DMS 273 (cell line): ENCODE measurements at regions not wholly inside any gene's neighbourhood (a gene's known extent, or its start where the extent isn't known, plus 50 kb on each side); places are given as distances from the start of the nearest gene placed in this dataset.
A peak's percentile ranks its signal among the peaks of the same experiment; 100 is the strongest.
"Not testable (repeated sequence)": the region's sequence is repeated elsewhere in the genome, so short reads cannot be mapped to it uniquely, and the experiment has no call there.

ENCODE experiments used
- DNase-seq: peaks from one replicate; lab custom pipeline; 2025; ENCODE audit not compliant: unreplicated experiment; lab: John Stamatoyannopoulos, UW

GRCh38 chr7:113784316-113784715 is 134.5 kb downstream of the PPP1R3A start:
- peak; percentile 6 for DNase-seq

DNA sequence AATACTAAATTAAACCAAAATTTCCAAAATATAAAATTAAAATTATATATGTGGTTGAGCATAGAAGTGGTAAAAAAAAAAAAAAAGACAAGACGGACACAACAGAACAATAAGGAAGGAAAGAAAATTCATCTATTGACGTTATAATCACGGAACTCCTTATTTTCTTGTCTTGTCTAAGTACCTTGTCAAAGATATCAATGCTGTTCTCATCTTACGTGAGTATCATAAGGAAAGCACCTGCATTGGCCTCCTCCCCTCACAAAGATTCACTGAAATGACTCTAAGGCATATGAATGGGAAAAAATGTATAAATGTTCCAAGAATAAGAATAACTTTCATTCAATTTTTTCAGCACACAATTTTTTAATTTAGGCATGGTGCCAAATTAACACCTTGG is 135.4 kb downstream of the PPP1R3A start:
- no peak for DNase-seq

- DNase-seq: no peak
These were observed 143.0 kb downstream of the PPP1R3A start for GRCh38 chr7:113775804-113776203.

- no peak for DNase-seq
These were observed 143.4 kb downstream of the PPP1R3A start for GRCh38 chr7:113775401-113775800.

- peak; percentile 80 for DNase-seq
These were observed 144.5 kb downstream of the PPP1R3A start for GRCh38 chr7:113774182-113774807.

- no peak for DNase-seq
These were observed 148.6 kb downstream of the PPP1R3A start for GRCh38 chr7:113770146-113770738.

- no peak for DNase-seq
These were observed 150.4 kb downstream of the PPP1R3A start for GRCh38 chr7:113768387-113768786.

DNA sequence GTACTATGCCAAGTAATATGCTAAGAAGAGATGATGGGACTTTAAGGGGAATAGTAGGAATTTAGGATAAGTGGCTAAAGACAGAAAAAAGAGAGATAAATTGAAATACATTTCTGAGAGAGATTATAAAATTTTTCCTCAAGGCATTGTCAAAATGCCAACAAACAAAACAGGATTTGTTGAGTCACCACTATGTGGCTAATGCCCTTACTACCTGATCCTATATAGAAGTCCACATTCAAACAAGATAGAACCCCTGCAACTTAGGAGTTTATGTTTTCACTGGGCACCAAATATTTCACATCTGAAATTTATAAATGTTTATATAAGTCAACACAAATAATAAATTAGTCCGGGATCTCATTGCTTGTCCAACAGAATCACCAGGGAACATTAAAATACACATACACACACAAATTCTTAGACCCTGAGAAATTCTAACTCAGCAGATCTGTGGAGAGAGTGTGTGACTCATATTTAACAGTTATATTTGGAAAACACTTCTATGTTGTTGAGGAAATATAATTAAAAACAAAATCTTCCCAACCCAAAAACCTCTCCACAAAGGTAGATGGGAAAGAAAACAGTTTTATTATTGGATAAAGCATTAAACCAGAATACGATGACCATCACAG is 154.3 kb downstream of the PPP1R3A start:
- no peak for DNase-seq

DNA sequence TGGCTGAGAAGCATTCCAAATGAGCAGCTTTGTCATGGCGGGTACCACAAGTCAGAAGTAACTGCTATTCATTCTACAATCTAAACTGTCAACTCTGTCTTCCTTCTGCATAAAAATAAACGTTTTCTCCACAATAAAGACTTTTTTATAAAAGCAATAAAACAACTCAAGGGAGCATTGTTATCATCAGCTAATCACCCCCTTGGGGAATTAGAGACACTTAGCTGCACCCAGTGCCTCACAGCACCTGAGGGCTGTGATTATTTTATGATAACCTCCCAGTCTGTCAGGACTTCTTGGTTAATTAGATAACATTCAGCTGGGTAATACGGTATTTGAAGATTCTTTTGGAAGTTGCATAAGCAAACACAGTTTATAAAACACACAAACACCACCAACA is 155.6 kb downstream of the PPP1R3A start:
- no peak for DNase-seq

DNA sequence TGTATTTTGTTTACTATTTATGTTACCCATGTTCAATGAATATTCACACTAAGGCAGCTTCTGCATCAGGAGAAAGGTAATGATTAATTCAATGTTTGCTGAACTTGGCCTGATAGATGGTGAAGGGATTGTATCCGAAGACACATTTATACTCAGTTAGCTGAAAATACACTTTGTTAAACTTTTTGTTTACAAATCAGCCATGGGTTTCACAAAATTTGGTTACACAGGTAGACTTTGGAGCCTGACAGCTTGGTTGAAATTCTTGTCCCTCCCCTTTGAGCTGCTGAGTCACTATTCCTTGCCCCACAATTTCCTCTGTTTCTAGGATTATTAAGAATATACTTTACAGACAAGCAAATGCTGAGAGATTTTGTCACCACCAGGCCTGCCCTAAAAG is 162.6 kb downstream of the PPP1R3A start:
- DNase-seq: no peak

GRCh38 chr7:113752689-113753088 is 166.1 kb downstream of the PPP1R3A start:
- DNase-seq: no peak

DNA sequence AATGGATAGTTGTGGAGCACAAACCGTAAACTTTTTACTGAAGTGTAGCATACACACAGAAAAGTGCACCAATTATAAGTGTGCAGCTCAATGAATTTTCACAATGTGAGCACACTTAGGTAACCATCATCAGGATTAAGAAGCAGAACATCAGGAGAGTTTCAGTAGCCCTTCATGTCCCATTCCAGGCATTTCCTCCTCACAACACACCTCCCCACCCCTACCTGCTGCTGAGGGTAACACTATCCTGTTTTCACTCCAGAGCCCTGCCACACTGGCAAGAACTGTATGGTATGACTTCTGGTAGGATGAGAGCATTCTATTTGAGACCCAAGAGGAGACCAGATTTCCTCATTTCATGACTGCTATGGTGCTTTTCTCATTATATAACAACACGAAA is 166.5 kb downstream of the PPP1R3A start:
- no peak for DNase-seq

DNA sequence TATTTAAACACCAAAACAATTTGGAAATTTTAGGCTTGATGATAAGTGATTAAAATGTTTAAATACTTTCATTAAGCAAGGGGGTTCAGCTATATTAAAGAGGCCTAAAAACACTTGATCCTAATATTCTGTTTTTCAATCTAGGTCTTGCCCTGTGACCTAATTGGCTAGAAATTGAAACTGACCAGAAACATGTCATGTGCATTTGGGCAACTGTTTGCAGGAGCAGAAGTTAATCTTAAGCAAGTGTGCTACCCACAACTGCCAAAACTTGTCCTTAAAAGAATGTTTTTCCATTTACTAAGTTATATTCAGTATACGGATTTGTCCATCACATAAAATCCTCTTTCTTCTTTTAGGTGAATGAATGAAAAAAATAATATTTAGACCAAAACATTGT is 167.3 kb downstream of the PPP1R3A start:
- no peak for DNase-seq

GRCh38 chr7:113748385-113748784 is 170.4 kb downstream of the PPP1R3A start:
- DNase-seq: not testable (repeated sequence)

DNA sequence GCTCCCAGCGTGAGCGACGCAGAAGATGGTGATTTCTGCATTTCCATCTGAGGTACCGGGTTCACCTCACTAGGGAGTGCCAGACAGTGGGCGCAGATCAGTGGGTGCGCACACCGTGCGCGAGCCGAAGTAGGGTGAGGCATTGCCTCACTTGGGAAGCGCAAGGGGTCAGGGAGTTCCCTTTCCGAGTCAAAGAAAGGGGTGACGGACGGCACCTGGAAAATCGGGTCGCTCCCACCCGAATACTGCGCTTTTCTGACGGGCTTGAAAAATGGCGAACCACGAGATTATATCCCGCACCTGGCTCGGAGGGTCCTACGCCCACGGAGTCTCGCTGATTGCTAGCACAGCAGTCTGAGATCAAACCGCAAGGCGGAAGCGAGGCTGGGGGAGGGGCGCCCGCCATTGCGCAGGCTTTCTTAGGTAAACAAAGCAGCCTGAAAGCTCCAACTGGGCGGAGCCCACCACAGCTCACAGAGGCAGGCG is 175.8 kb downstream of the PPP1R3A start:
- not testable (repeated sequence) for DNase-seq

DNA sequence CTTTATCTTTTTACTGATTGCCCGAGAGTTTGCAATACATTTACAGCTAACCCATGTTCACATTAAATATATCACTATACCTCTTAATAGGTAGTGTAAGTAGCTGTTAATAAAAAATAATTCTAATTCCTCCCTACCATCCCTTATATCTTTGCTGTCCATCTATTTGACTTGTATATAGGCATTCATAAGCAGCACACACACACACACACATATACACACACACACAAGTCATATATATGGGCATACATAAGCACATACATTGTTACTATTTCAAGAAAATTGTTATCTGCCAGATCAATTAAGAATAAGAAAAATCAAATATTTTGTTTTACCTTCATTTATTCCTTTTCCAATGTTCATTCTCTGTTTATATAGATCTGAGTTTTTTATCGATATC is 176.4 kb downstream of the PPP1R3A start:
- DNase-seq: no peak

GRCh38 chr7:113731571-113731970 is 187.2 kb downstream of the PPP1R3A start:
- DNase-seq: no peak

GRCh38 chr7:113730309-113730955 is 188.4 kb downstream of the PPP1R3A start:
- no peak for DNase-seq

- DNase-seq: no peak
These were observed 191.3 kb downstream of the PPP1R3A start for GRCh38 chr7:113727486-113727885.

DNA sequence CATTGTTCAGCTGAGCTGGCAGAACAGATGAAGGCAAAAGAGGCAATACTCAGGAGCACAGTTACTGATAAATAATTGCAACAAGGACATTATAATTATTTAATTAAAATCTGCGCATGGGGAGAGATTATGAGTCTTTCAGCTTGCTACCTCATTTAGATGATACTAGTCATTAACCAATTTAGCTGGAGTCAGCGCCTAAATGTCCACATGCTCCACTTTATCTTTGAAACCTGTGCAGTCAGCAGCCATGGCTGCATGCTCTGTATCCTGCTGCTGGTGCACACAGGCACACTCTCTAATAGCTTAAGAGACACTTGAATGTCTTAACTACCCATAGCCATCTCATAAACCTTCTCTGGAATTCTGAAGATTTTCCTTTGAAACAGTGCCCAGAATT is 196.8 kb downstream of the PPP1R3A start:
- no peak for DNase-seq

- DNase-seq: no peak
These were observed 201.1 kb downstream of the PPP1R3A start for GRCh38 chr7:113717739-113718138.
